DMS114 treated with DMSO at 0.1 percent for 48 hours (cell line): ENCODE measurements at regions not wholly inside any gene's neighbourhood (a gene's known extent, or its start where the extent isn't known, plus 50 kb on each side); places are given as distances from the start of the nearest gene placed in this dataset.
"Not testable (repeated sequence)": the region's sequence is repeated elsewhere in the genome, so short reads cannot be mapped to it uniquely, and the experiment has no call there.

Source experiments
- DNase-seq: peaks from one replicate; lab custom pipeline; 2025; ENCODE audit not compliant: unreplicated experiment; lab: John Stamatoyannopoulos, UW

- no peak for DNase-seq
Observed at GRCh38 chr1:64358692-64359091, 111.2 kb upstream of the CACHD1 start.

GRCh38 chr1:64361974-64362373 lies 108.0 kb upstream of the CACHD1 start:
- no peak for DNase-seq

GRCh38 chr1:64363111-64363510 lies 106.8 kb upstream of the CACHD1 start:
- no peak for DNase-seq

GRCh38 chr1:64363616-64364015 lies 106.3 kb upstream of the CACHD1 start:
- DNase-seq: no peak

GRCh38 chr1:64366821-64367220 lies 103.1 kb upstream of the CACHD1 start:
- DNase-seq: no peak

- no peak for DNase-seq
Observed at GRCh38 chr1:64368344-64368743, 101.6 kb upstream of the CACHD1 start.

GRCh38 chr1:64378826-64379225 lies 91.1 kb upstream of the CACHD1 start:
- DNase-seq: peak; percentile 68

- DNase-seq: no peak
Observed at GRCh38 chr1:64387389-64388285, 82.3 kb upstream of the CACHD1 start.

- DNase-seq: no peak
Observed at GRCh38 chr1:64388336-64388735, 81.6 kb upstream of the CACHD1 start.

GRCh38 chr1:64392109-64392508 lies 77.8 kb upstream of the CACHD1 start:
- DNase-seq: no peak

GRCh38 chr1:64393790-64394189 lies 76.1 kb upstream of the CACHD1 start:
- DNase-seq: no peak

GRCh38 chr1:64396817-64397216 lies 73.1 kb upstream of the CACHD1 start:
- DNase-seq: no peak

GRCh38 chr1:64397541-64397940 lies 72.4 kb upstream of the CACHD1 start:
- DNase-seq: no peak

- DNase-seq: no peak
Observed at GRCh38 chr1:64398936-64399335, 71.0 kb upstream of the CACHD1 start.

GRCh38 chr1:64401285-64401684 lies 68.6 kb upstream of the CACHD1 start:
- DNase-seq: no peak

- DNase-seq: no peak
Observed at GRCh38 chr1:64403331-64403730, 66.6 kb upstream of the CACHD1 start.

- DNase-seq: no peak
Observed at GRCh38 chr1:64404202-64404601, 65.7 kb upstream of the CACHD1 start.

GRCh38 chr1:64405833-64406232 lies 64.1 kb upstream of the CACHD1 start:
- DNase-seq: no peak

- no peak for DNase-seq
Observed at GRCh38 chr1:64410217-64410616, 59.7 kb upstream of the CACHD1 start.

GRCh38 chr1:64414855-64415546 lies 54.9 kb upstream of the CACHD1 start:
- not testable (repeated sequence) for DNase-seq

- no peak for DNase-seq
Observed at GRCh38 chr1:64417803-64418202, 52.1 kb upstream of the CACHD1 start.
